GM12878 (cell line): ENCODE measurements at regions not wholly inside any gene's neighbourhood (a gene's known extent, or its start where the extent isn't known, plus 50 kb on each side); places are given as distances from the start of the nearest gene placed in this dataset.

Experiments used
- ATAC-seq: fragments of 200-7000 bp; cut with Tn5 transposase; 3 replicates; pipeline ENCODE4 v1.9.1; 2020; ENCODE audit warnings: mild to moderate bottlenecking, moderate library complexity
- BruUV-seq: library from RNA; stranded (reverse); fragments of 400-500 nt; replicated peaks from 2 replicates; lab custom pipeline; 2021; lab: Mats Ljungman, UMichigan
- CTCF ChIA-PET: fragments of 300-600 bp; sonication (Branson Sonifier 250); formaldehyde crosslinking; extraction: SDS; loops from one replicate; lab custom pipeline; 2021; ENCODE audit warnings: inconsistent platforms; lab: Yijun Ruan, JAX
- POLR2A ChIA-PET: fragments of 350-600 bp; formaldehyde crosslinking; extraction: SDS; loops from one replicate; lab custom pipeline; 2021; ENCODE audit warnings: inconsistent platforms; lab: Charles Lee
- RAD21 ChIA-PET: fragments of 300-600 bp; sonication (Branson Sonifier 250); formaldehyde crosslinking; loops from one replicate; lab custom pipeline; 2023; ENCODE audit warnings: antibody characterized with exemption; ENCODE audit not compliant: unreplicated experiment; lab: Charles Lee
- SMC1A ChIA-PET: fragments of 300-600 bp; sonication (Branson Sonifier 250); formaldehyde crosslinking; loops from one replicate; lab custom pipeline; 2023; ENCODE audit not compliant: unreplicated experiment, uncharacterized antibody; lab: Charles Lee
- DNase-seq: peaks from one replicate; pipeline ENCODE4 v3.0.0-alpha.2; 2011; ENCODE audit warnings: low read depth, low spot score
- FAIRE-seq: peaks from 3 replicates; lab custom pipeline; 2011; peaks lifted over from hg19 to GRCh38; lab: Jason Lieb, UNC
- H2AFZ ChIP-seq: 2 replicates; pipeline ENCODE4 v1.6.0; 2011; ENCODE audit warnings: low read depth, low read length, control low read depth; ENCODE audit not compliant: control insufficient read depth
- H3K27ac ChIP-seq: 2 replicates; pipeline ENCODE4 v1.5.1; 2011; ENCODE audit warnings: control low read depth; ENCODE audit not compliant: control insufficient read depth, insufficient read depth
- H3K27me3 ChIP-seq, 2 experiments: replicated peaks in 1 of 2; 2 replicates each; pipeline versions ENCODE4 v1.6.0 to v1.6.1; 2011; ENCODE audit warnings: low read length in 1 of 2; ENCODE audit not compliant: control insufficient read depth in 2 of 2, insufficient read depth in 2 of 2
- H3K36me3 ChIP-seq, 2 experiments: 2 replicates each; pipeline ENCODE4 v1.5.1; 2011; ENCODE audit warnings: low read length in 1 of 2; ENCODE audit not compliant: control insufficient read depth in 2 of 2, insufficient read depth in 2 of 2
- H3K4me1 ChIP-seq: 2 replicates; pipeline ENCODE4 v1.6.1; 2011; ENCODE audit warnings: mild to moderate bottlenecking, low read length, moderate library complexity, mixed read lengths; ENCODE audit not compliant: control insufficient read depth, insufficient read depth
- H3K4me2 ChIP-seq: 2 replicates; pipeline ENCODE4 v1.6.0; 2011; ENCODE audit warnings: control low read depth; ENCODE audit not compliant: control insufficient read depth, insufficient read depth
- H3K4me3 ChIP-seq: fragments of 200-600 bp; sonication (generic); 2 replicates; pipeline ENCODE4 v1.5.1; 2016
- H3K79me2 ChIP-seq: 2 replicates; pipeline ENCODE4 v1.6.0; 2011; ENCODE audit warnings: low read length; ENCODE audit not compliant: control insufficient read depth, insufficient read depth
- H3K9ac ChIP-seq: 2 replicates; pipeline ENCODE4 v1.8.0; 2011; ENCODE audit warnings: low read length, control low read depth, mixed read lengths; ENCODE audit not compliant: control insufficient read depth, insufficient read depth
- H3K9me3 ChIP-seq: replicated peaks from 3 replicates; pipeline ENCODE4 v1.5.1; 2011; ENCODE audit warnings: mild to moderate bottlenecking, low read length; ENCODE audit not compliant: control insufficient read depth, insufficient read depth
- H4K20me1 ChIP-seq: 2 replicates; pipeline ENCODE4 v1.6.0; 2011; ENCODE audit not compliant: control insufficient read depth, insufficient read depth
- BMI1 ChIP-seq: fragments of 450-650 bp; IDR thresholded peaks from 2 replicates; pipeline ENCODE4 v1.6.1; 2016; ENCODE audit warnings: mild to moderate bottlenecking, moderate library complexity, borderline replicate concordance
- CBFB ChIP-seq: IDR thresholded peaks from 2 replicates; pipeline ENCODE4 v1.6.1; 2016; ENCODE audit warnings: antibody characterized with exemption, low read depth
- CHD4 ChIP-seq: fragments of 200-600 bp; sonication (generic); IDR thresholded peaks from 2 replicates; pipeline ENCODE4 v1.6.1; 2016; ENCODE audit warnings: mild to moderate bottlenecking
- CTCF ChIP-seq, 3 experiments: IDR thresholded peaks in 2 of 3; conservative IDR thresholded peaks in 1 of 3; 2 replicates each; pipeline ENCODE4 v1.5.1; 2011; ENCODE audit warnings: low read depth in 3 of 3, low read length in 3 of 3, mild to moderate bottlenecking in 3 of 3, control low read depth in 2 of 3, moderate library complexity in 2 of 3, inconsistent platforms in 1 of 3, mixed read lengths in 1 of 3; ENCODE audit not compliant: control insufficient read depth in 2 of 3, insufficient read depth in 1 of 3; ENCODE audit errors: extremely low read depth in 1 of 3
- EGR1 ChIP-seq, 2 experiments: IDR thresholded peaks; 1 replicate in 1 of 2; 2 replicates in 1 of 2; pipeline ENCODE4 v1.6.1; 2011 to 2012; ENCODE audit warnings: low read depth in 2 of 2, low read length in 2 of 2, borderline replicate concordance in 1 of 2, mild to moderate bottlenecking in 1 of 2, moderate library complexity in 1 of 2
- POLR2AphosphoS5 ChIP-seq: IDR thresholded peaks from 2 replicates; pipeline ENCODE4 v1.6.1; 2011; ENCODE audit warnings: mild to moderate bottlenecking, low read length, inconsistent platforms
- RAD21 ChIP-seq: IDR thresholded peaks from 2 replicates; pipeline ENCODE4 v1.6.1; 2011; ENCODE audit warnings: mild to moderate bottlenecking, low read depth, low read length, moderate library complexity; ENCODE audit not compliant: insufficient read depth
- YBX1 ChIP-seq: fragments of 450-650 bp; IDR thresholded peaks from 2 replicates; pipeline ENCODE4 v1.6.1; 2016; ENCODE audit warnings: antibody characterized with exemption
- ZNF687 ChIP-seq: fragments of 450-650 bp; IDR thresholded peaks from 2 replicates; pipeline ENCODE4 v1.6.1; 2017; ENCODE audit warnings: mild to moderate bottlenecking, moderate library complexity
- WGBS: methylation state at CpG from one replicate; pipeline ENCODE4 v1.1.6; 2016; ENCODE audit warnings: low lambda C conversion rate; ENCODE audit not compliant: insufficient replicate concordance, insufficient coverage; ENCODE audit errors: missing lambda C conversion rate; 5-methylcytosine and 5-hydroxymethylcytosine counted together
- in situ Hi-C: fragments of 300-500 bp; cut with MboI; formaldehyde crosslinking; loops from 9 replicates; pipeline ENCODE4 v1.14.3; 2018; ENCODE audit warnings: mixed read lengths
- intact Hi-C: fragments of 100-400 bp; cut with micrococcal nuclease; formaldehyde crosslinking; loops from one replicate; pipeline ENCODE4 v1.14.2; 2022; ENCODE audit not compliant: unreplicated experiment

- Histone ChIP-seq H4K20me1 (no peaks in the 10 kb centered on the region), H3K79me2 (no peaks in the 10 kb centered on the region), H3K9ac (no peak overlapping the region), H2AFZ (no peak overlapping the region), H3K4me2 (no peak overlapping the region), H3K9me3 (no peaks in the 10 kb centered on the region; the same call in 2 of the 3 replicates), H3K27me3 (no peaks in the 10 kb centered on the region), H3K4me1 (no peaks in the 10 kb centered on the region), H3K36me3 (no peaks in the 10 kb centered on the region), H3K4me3 (no peak overlapping the region), H3K27ac (no peak overlapping the region)
- DNase-seq (no peak), FAIRE-seq (no peak), ATAC-seq (peak; percentile 86)
- ChIA-PET RAD21 (interaction anchor here (0.6 to 6.0 kb wide), 30 partner anchors 10 to 490 kb away, joined by 3 to 83 read pairs (median 5); partner anchors contain the start of gene PRLR), SMC1A (interaction anchor here (0.7 to 6.1 kb wide), 54 partner anchors 9 to 661 kb away, joined by 3 to 90 read pairs (median 4); partner anchors contain the start of gene PRLR), CTCF (interaction anchor here (0.6 to 4.9 kb wide), 63 partner anchors 8 to 495 kb away, joined by 3 to 112 read pairs (median 4); partner anchors contain the start of gene PRLR), POLR2A (interaction anchor here (0.6 to 1.6 kb wide), 2 partner anchors 136 to 206 kb away, joined by 3 to 5 read pairs; partner anchors contain the start of gene PRLR)
- in situ Hi-C loops = no loop called here
- no TSS peak for BruUV-seq
- TF ChIP-seq EGR1 (IDR thresholded peaks at IDR 0.05; ENCODE audit: borderline replicate concordance in 1 of 2, low read depth in 2 of 2, low read length in 2 of 2) = no peak
- no peak for TF ChIP-seq POLR2AphosphoS5
- no peak for TF ChIP-seq CHD4
- no peak for TF ChIP-seq BMI1
- peak; percentile 42 to 50 (median 45); a peak in 4 of 6 replicates for TF ChIP-seq CTCF (IDR thresholded peaks at IDR 0.05 in 2 of 3, conservative IDR thresholded peaks at IDR 0.05 in 1 of 3; ENCODE audit: control insufficient read depth in 2 of 3, extremely low read depth in 1 of 3, insufficient read depth in 1 of 3, low read depth in 3 of 3, low read length in 3 of 3)
- TF ChIP-seq CBFB = no peak
- no peak for TF ChIP-seq YBX1
- TF ChIP-seq RAD21 = peak; percentile 41
- no peak for TF ChIP-seq ZNF687
- intact Hi-C loops = loop anchor here (1.0 to 10.0 kb wide), 3 partner anchors 207 to 488 kb away; no protein-coding TSS in a partner anchor
- 38% methylated on average over 6 of the region's 6 CpGs for WGBS
Measured at GRCh38 chr5:35436400-35437057, 181.1 kb upstream of the SPEF2 start.
